IPS DF 6.9 (cell line): ENCODE measurements at regions not wholly inside any gene's neighbourhood (a gene's known extent, or its start where the extent isn't known, plus 50 kb on each side); places are given as distances from the start of the nearest gene placed in this dataset.

Experiments used
- DNase-seq: peaks from one replicate; pipeline ENCODE4 v3.0.0-alpha.2; 2013; ENCODE audit warnings: low read depth, low spot score
- H3K27ac ChIP-seq: one replicate; pipeline ENCODE4 v1.5.1; 2013; ENCODE audit warnings: low read length, control low read depth
- H3K27me3 ChIP-seq: 2 replicates; pipeline ENCODE4 v1.6.1; 2013; ENCODE audit warnings: mild to moderate bottlenecking, low read length; ENCODE audit not compliant: control insufficient read depth, insufficient read depth
- H3K36me3 ChIP-seq: 2 replicates; pipeline ENCODE4 v1.6.1; 2013; ENCODE audit warnings: low read length; ENCODE audit not compliant: control insufficient read depth, insufficient read depth
- H3K4me1 ChIP-seq: 2 replicates; pipeline ENCODE4 v1.6.1; 2013; ENCODE audit warnings: low read length; ENCODE audit not compliant: control insufficient read depth, insufficient read depth
- H3K4me3 ChIP-seq: 2 replicates; pipeline ENCODE4 v1.5.1; 2013; ENCODE audit warnings: mild to moderate bottlenecking, low read length
- H3K9me3 ChIP-seq: 2 replicates; pipeline ENCODE4 v1.6.1; 2013; ENCODE audit warnings: low read length, inconsistent platforms; ENCODE audit not compliant: control insufficient read depth, insufficient read depth
- WGBS: extraction: QIAGEN DNeasy Blood & Tissue Kit; methylation state at CpG from one replicate; pipeline ENCODE4 v1.1.7; 2013; ENCODE audit warnings: mixed read lengths, missing lambda C conversion rate; ENCODE audit not compliant: insufficient read length, insufficient coverage; 5-methylcytosine and 5-hydroxymethylcytosine counted together

- H3K27me3 ChIP-seq: no peaks in the 10 kb centered on the region
- H3K27ac ChIP-seq: no peak overlapping the region
- H3K4me3 ChIP-seq: no peak overlapping the region
- H3K9me3 ChIP-seq: no peaks in the 10 kb centered on the region
- no CpG with 5 or more reads among the region's 3 CpGs for WGBS
- no peak for DNase-seq
- no peaks in the 10 kb centered on the region for H3K36me3 ChIP-seq
- H3K4me1 ChIP-seq: no peaks in the 10 kb centered on the region
Observed at GRCh38 chr6:119541132-119541905, 191.8 kb upstream of the MAN1A1 start.

- no peaks in the 10 kb centered on the region for H3K36me3 ChIP-seq
- H3K4me1 ChIP-seq: no peaks in the 10 kb centered on the region
- no peak overlapping the region for H3K27ac ChIP-seq
- no CpG with 5 or more reads among the region's 6 CpGs for WGBS
- H3K4me3 ChIP-seq: no peak overlapping the region
- H3K9me3 ChIP-seq: no peaks in the 10 kb centered on the region
- no peak for DNase-seq
- no peaks in the 10 kb centered on the region for H3K27me3 ChIP-seq
Observed at GRCh38 chr6:119540417-119540816, 190.9 kb upstream of the MAN1A1 start.

GRCh38 chr6:119539066-119539746 is 189.6 kb upstream of the MAN1A1 start:
- Histone ChIP-seq H3K27ac (no peak overlapping the region), H3K4me1 (no peaks in the 10 kb centered on the region), H3K27me3 (no peaks in the 10 kb centered on the region), H3K36me3 (no peaks in the 10 kb centered on the region), H3K4me3 (no peak overlapping the region), H3K9me3 (no peaks in the 10 kb centered on the region)
- WGBS: no CpG with 5 or more reads among the region's 3 CpGs
- DNase-seq: no peak

GRCh38 chr6:119536666-119537065 is 187.1 kb upstream of the MAN1A1 start:
- WGBS: no CpG with 5 or more reads among the region's 5 CpGs
- H3K27ac ChIP-seq: no peak overlapping the region
- no peaks in the 10 kb centered on the region for H3K27me3 ChIP-seq
- no peak for DNase-seq
- no peaks in the 10 kb centered on the region for H3K36me3 ChIP-seq
- H3K4me3 ChIP-seq: no peak overlapping the region
- H3K4me1 ChIP-seq: no peaks in the 10 kb centered on the region
- H3K9me3 ChIP-seq: no peaks in the 10 kb centered on the region

- Histone ChIP-seq H3K4me1 (no peaks in the 10 kb centered on the region), H3K27ac (no peak overlapping the region), H3K4me3 (no peak overlapping the region), H3K36me3 (no peaks in the 10 kb centered on the region), H3K27me3 (no peaks in the 10 kb centered on the region), H3K9me3 (no peaks in the 10 kb centered on the region)
- WGBS: no CpG with 5 or more reads among the region's 1 CpG
- DNase-seq: no peak
Observed at GRCh38 chr6:119535332-119535731, 185.8 kb upstream of the MAN1A1 start.

- no peak for DNase-seq
Observed at GRCh38 chr6:119533603-119534279, 184.2 kb upstream of the MAN1A1 start.

GRCh38 chr6:119527231-119527578 is 177.6 kb upstream of the MAN1A1 start:
- Histone ChIP-seq H3K36me3 (no peaks in the 10 kb centered on the region), H3K4me1 (peaks cover 3% of the 10 kb centered on the region; the same call in 1 of the 2 replicates), H3K4me3 (no peak overlapping the region), H3K9me3 (no peaks in the 10 kb centered on the region), H3K27me3 (no peaks in the 10 kb centered on the region), H3K27ac (no peak overlapping the region)
- no CpG with 5 or more reads among the region's 2 CpGs for WGBS
- no peak for DNase-seq

More at GRCh38 chr6:119533603-119534279, 184.2 kb upstream of the MAN1A1 start:
- H3K27me3 ChIP-seq: no peaks in the 10 kb centered on the region
- H3K36me3 ChIP-seq: no peaks in the 10 kb centered on the region
- WGBS: 100% methylated on average over 1 of the region's 5 CpGs
- no peaks in the 10 kb centered on the region for H3K4me1 ChIP-seq
- H3K27ac ChIP-seq: no peak overlapping the region
- no peak overlapping the region for H3K4me3 ChIP-seq
- H3K9me3 ChIP-seq: no peaks in the 10 kb centered on the region

- no CpG with 5 or more reads among the region's 7 CpGs for WGBS
- H3K4me3 ChIP-seq: no peak overlapping the region
- H3K27me3 ChIP-seq: no peaks in the 10 kb centered on the region
- H3K36me3 ChIP-seq: no peaks in the 10 kb centered on the region
- H3K27ac ChIP-seq: no peak overlapping the region
- H3K9me3 ChIP-seq: no peaks in the 10 kb centered on the region
- peaks cover 3% of the 10 kb centered on the region; the same call in 1 of the 2 replicates for H3K4me1 ChIP-seq
- DNase-seq: no peak
Observed at GRCh38 chr6:119526561-119527230, 177.1 kb upstream of the MAN1A1 start.

GRCh38 chr6:119524410-119524809 is 174.8 kb upstream of the MAN1A1 start:
- Histone ChIP-seq H3K36me3 (no peaks in the 10 kb centered on the region), H3K9me3 (no peaks in the 10 kb centered on the region), H3K27me3 (no peaks in the 10 kb centered on the region), H3K4me1 (peaks cover 3% of the 10 kb centered on the region; the same call in 1 of the 2 replicates), H3K27ac (no peak overlapping the region), H3K4me3 (no peak overlapping the region)
- DNase-seq: no peak
- WGBS: no CpG with 5 or more reads among the region's 1 CpG

GRCh38 chr6:119523556-119523955 is 174.0 kb upstream of the MAN1A1 start:
- peaks cover 3% of the 10 kb centered on the region; the same call in 1 of the 2 replicates for H3K4me1 ChIP-seq
- no peak for DNase-seq
- no peak overlapping the region for H3K27ac ChIP-seq
- no peaks in the 10 kb centered on the region for H3K27me3 ChIP-seq
- H3K36me3 ChIP-seq: no peaks in the 10 kb centered on the region
- no peak overlapping the region for H3K4me3 ChIP-seq
- WGBS: no CpG with 5 or more reads among the region's 1 CpG
- H3K9me3 ChIP-seq: no peaks in the 10 kb centered on the region
